ENCODE measurements at regions not wholly inside any gene's neighbourhood (a gene's known extent, or its start where the extent isn't known, plus 50 kb on each side); places are given as distances from the start of the nearest gene placed in this dataset.

DNA sequence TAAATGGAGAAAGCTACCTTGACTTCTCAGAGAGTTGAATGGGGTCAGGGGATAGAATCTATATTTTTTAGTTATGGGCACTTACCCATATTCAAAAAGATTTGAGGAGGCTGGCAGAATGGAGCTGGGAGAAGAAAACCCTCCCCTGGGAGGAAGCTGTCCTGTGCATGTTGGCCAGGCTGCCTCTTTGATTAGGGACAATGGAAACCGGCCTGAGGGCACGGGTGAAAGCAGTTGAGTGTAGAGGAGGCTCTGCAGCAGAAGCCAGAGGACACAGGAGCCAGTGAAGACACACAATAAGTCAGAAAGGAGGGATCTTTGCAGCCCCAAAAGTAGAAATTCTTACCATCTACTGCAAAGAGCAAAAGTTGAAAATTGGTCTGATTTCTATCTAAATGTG is 66.6 kb upstream of the B3GAT1 start:
- H3K4me1 ChIP-seq, result no peaks in the 10 kb centered on the region
- no peak overlapping the region for H3K27ac ChIP-seq
- H3K36me3 ChIP-seq, result no peaks in the 10 kb centered on the region
- in situ Hi-C loops (cut with MboI; ENCODE audit: low pct_ligation_motif_present in 1 of 4, low pct_unique_long_range_greater_than_20kb in 1 of 4, low sequenced_read_pairs in 3 of 4), result loop anchor here in 1 of 4 donors (25.0 kb wide), 1 partner anchor 109 kb away; no protein-coding TSS in a partner anchor
- DNase-seq, result no peak
- no peaks in the 10 kb centered on the region for H3K9me3 ChIP-seq
- TF ChIP-seq POLR2AphosphoS5 (IDR thresholded peaks at IDR 0.05), result no peak
- TF ChIP-seq EP300 (IDR thresholded peaks at IDR 0.05; ENCODE audit: low read depth), result no peak
- no peak for TF ChIP-seq POLR2A (IDR thresholded peaks at IDR 0.05)
- TF ChIP-seq, protein P1, sequence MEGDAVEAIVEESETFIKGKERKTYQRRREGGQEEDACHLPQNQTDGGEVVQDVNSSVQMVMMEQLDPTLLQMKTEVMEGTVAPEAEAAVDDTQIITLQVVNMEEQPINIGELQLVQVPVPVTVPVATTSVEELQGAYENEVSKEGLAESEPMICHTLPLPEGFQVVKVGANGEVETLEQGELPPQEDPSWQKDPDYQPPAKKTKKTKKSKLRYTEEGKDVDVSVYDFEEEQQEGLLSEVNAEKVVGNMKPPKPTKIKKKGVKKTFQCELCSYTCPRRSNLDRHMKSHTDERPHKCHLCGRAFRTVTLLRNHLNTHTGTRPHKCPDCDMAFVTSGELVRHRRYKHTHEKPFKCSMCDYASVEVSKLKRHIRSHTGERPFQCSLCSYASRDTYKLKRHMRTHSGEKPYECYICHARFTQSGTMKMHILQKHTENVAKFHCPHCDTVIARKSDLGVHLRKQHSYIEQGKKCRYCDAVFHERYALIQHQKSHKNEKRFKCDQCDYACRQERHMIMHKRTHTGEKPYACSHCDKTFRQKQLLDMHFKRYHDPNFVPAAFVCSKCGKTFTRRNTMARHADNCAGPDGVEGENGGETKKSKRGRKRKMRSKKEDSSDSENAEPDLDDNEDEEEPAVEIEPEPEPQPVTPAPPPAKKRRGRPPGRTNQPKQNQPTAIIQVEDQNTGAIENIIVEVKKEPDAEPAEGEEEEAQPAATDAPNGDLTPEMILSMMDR (IDR thresholded peaks at IDR 0.05), result no peak
- H3K27me3 ChIP-seq, result no peaks in the 10 kb centered on the region
- no peak overlapping the region for H3K4me3 ChIP-seq
- intact Hi-C loops (cut with DNase I; ENCODE audit: low total_unique reads), result no loop called here
- WGBS, 2 donors (ENCODE audit: low coverage in 1 of 2), result 45% methylated on average over 2 of the region's 2 CpGs; no CpG with 5 or more reads in 1 of the 2 donors

DNA sequence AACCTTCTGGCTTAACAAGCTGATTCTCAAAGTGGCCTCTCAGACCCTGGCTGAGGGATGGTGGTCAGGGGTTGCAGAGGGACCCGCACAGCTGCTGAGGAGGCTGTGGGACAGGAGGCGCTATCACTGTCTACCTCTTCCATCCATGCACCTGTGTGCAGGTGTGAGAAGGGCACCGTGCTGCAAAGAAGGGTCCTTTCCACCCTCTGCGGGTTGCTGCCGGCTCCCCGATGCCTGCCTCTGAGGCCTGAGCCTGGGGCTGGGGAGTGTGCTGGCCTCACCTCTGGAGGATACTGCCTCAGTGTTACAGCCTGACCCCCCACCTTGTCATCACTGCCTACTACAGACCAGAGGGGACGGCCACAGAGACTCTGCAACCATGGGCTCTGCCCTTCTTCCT is 66.1 kb upstream of the B3GAT1 start:
- H3K9me3 ChIP-seq, result no peaks in the 10 kb centered on the region
- no peak overlapping the region for H3K4me3 ChIP-seq
- no peaks in the 10 kb centered on the region for H3K4me1 ChIP-seq
- H3K36me3 ChIP-seq, result no peaks in the 10 kb centered on the region
- TF ChIP-seq, protein P1 (IDR thresholded peaks at IDR 0.05), result no peak
- TF ChIP-seq POLR2AphosphoS5 (IDR thresholded peaks at IDR 0.05) (no peak), POLR2A (IDR thresholded peaks at IDR 0.05) (no peak), EP300 (IDR thresholded peaks at IDR 0.05; ENCODE audit: low read depth) (no peak)
- WGBS, 2 donors (ENCODE audit: low coverage in 1 of 2), result 90% methylated on average over 7 of the region's 7 CpGs; no CpG with 5 or more reads in 1 of the 2 donors
- intact Hi-C loops (cut with DNase I; ENCODE audit: low total_unique reads) (no loop called here), in situ Hi-C loops (cut with MboI; ENCODE audit: low pct_ligation_motif_present in 1 of 4, low pct_unique_long_range_greater_than_20kb in 1 of 4, low sequenced_read_pairs in 3 of 4) (loop anchor here in 1 of 4 donors (25.0 kb wide), 1 partner anchor 109 kb away; no protein-coding TSS in a partner anchor)
- DNase-seq, result no peak
- no peak overlapping the region for H3K27ac ChIP-seq
- no peaks in the 10 kb centered on the region for H3K27me3 ChIP-seq

DNA sequence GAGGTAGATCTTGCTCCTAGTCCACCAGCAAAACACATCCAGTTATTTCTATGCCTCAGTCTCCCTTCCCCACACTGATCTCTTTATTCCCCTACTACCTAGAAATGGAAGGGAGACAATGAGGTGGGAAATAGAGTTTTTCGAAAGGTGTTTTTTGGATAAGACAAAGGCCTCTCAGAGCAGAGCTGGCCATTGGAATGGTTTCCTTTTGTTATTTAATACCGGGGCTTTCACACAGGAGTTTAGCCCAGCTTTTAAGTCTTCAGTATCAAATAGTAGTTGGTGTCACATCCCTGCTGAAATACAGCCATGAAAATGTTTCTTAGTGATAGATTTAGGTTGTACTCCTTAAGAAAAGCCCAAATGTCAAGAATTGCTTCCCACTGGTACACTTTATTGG is 65.4 kb upstream of the B3GAT1 start:
- Histone ChIP-seq H3K27ac (no peak overlapping the region), H3K36me3 (no peaks in the 10 kb centered on the region), H3K4me3 (no peak overlapping the region), H3K9me3 (no peaks in the 10 kb centered on the region), H3K4me1 (no peaks in the 10 kb centered on the region), H3K27me3 (no peaks in the 10 kb centered on the region)
- in situ Hi-C loops (cut with MboI; ENCODE audit: low pct_ligation_motif_present in 1 of 4, low pct_unique_long_range_greater_than_20kb in 1 of 4, low sequenced_read_pairs in 3 of 4), result loop anchor here in 1 of 4 donors (25.0 kb wide), 1 partner anchor 110 kb away; no protein-coding TSS in a partner anchor
- no peak for DNase-seq
- 66 to 72% methylated on average over 2 of the region's 2 CpGs for WGBS, 2 donors (ENCODE audit: low coverage in 1 of 2)
- TF ChIP-seq POLR2A (IDR thresholded peaks at IDR 0.05) (no peak), EP300 (IDR thresholded peaks at IDR 0.05; ENCODE audit: low read depth) (no peak), POLR2AphosphoS5 (IDR thresholded peaks at IDR 0.05) (no peak)
- TF ChIP-seq, protein P1 (IDR thresholded peaks at IDR 0.05), result no peak
- intact Hi-C loops (cut with DNase I; ENCODE audit: low total_unique reads), result no loop called here

DNA sequence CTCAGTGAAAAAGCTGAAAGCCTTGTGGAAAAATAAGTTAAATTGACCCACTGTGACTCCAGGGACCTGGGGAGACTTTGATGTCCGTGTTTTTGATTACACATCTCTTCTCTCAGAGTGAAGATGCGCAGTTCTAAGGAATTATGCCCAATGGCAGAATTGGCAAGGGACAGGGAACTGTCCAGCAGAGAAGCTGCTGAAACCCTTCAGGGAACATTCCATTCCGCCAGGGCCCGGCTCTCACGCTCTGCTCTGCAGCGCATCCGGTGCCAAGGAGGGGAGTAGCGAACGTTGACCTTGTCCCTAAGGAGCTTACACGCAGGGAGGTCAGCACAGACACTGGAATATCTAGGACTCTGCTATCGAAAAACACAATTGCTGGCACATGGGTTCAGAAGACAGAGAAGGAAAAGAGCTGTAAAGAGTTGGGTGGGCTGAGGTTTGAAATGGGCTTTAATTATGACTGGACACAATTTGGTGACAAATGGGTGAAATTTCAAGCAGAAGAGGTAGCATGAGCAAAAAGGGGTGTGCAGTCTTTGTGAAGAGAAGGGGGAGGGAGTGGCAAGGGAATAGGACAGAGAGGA is 64.5 kb upstream of the B3GAT1 start:
- in situ Hi-C loops (cut with MboI; ENCODE audit: low pct_ligation_motif_present in 1 of 4, low pct_unique_long_range_greater_than_20kb in 1 of 4, low sequenced_read_pairs in 3 of 4), result loop anchor here in 1 of 4 donors (25.0 kb wide), 1 partner anchor 111 kb away; no protein-coding TSS in a partner anchor
- Histone ChIP-seq H3K36me3 (no peaks in the 10 kb centered on the region), H3K27me3 (no peaks in the 10 kb centered on the region), H3K4me3 (no peak overlapping the region), H3K9me3 (no peaks in the 10 kb centered on the region), H3K4me1 (no peaks in the 10 kb centered on the region), H3K27ac (no peak overlapping the region)
- TF ChIP-seq, protein P1 (IDR thresholded peaks at IDR 0.05), result no peak
- no peak for TF ChIP-seq EP300 (IDR thresholded peaks at IDR 0.05; ENCODE audit: low read depth)
- no peak for DNase-seq
- 16 to 48% methylated on average over 10 to 11 of the region's 11 CpGs for WGBS, 2 donors (ENCODE audit: low coverage in 1 of 2)
- intact Hi-C loops (cut with DNase I; ENCODE audit: low total_unique reads), result no loop called here
